IMR-90 (cell line): ENCODE measurements at regions not wholly inside any gene's neighbourhood (a gene's known extent, or its start where the extent isn't known, plus 50 kb on each side); places are given as distances from the start of the nearest gene placed in this dataset.

ENCODE experiments used
- ATAC-seq: fragments of 200-7000 bp; cut with Tn5 transposase; 2 replicates; pipeline ENCODE4 v1.9.1; 2020; ENCODE audit warnings: low read depth, mild to moderate bottlenecking, moderate library complexity
- BruUV-seq: library from RNA; stranded (reverse); fragments of 400-500 nt; replicated peaks from 2 replicates; lab custom pipeline; 2021; lab: Mats Ljungman, UMichigan
- CTCF ChIA-PET: fragments of 300-600 bp; formaldehyde crosslinking; extraction: SDS; loops from one replicate; lab custom pipeline; 2021; ENCODE audit warnings: antibody characterized with exemption; lab: Yijun Ruan, JAX
- POLR2A ChIA-PET: fragments of 300-600 bp; sonication (Branson Sonifier 250); formaldehyde crosslinking; loops from one replicate; lab custom pipeline; 2022; ENCODE audit warnings: antibody characterized with exemption; ENCODE audit not compliant: unreplicated experiment; lab: Charles Lee
- DNase-seq: peaks from one replicate; pipeline ENCODE4 v3.0.0; 2013
- H2AFZ ChIP-seq: replicated peaks from 2 replicates; pipeline ENCODE3; 2013; ENCODE audit warnings: low read length, mild to moderate bottlenecking; ENCODE audit not compliant: poor library complexity
- H2AK5ac ChIP-seq: 2 replicates; pipeline ENCODE4 v1.6.1; 2013; ENCODE audit warnings: low read depth, low read length, inconsistent platforms
- H2AK9ac ChIP-seq: replicated peaks from 2 replicates; pipeline ENCODE3; 2013; ENCODE audit warnings: mild to moderate bottlenecking, low read depth, low read length, moderate library complexity; ENCODE audit not compliant: poor library complexity
- H2BK120ac ChIP-seq: 2 replicates; pipeline ENCODE4 v1.6.1; 2013; ENCODE audit warnings: low read depth, low read length, inconsistent platforms
- H2BK15ac ChIP-seq: 3 replicates; pipeline ENCODE4 v1.6.1; 2013; ENCODE audit warnings: low read depth, low read length, inconsistent platforms
- H2BK20ac ChIP-seq: 2 replicates; pipeline ENCODE4 v1.6.1; 2013; ENCODE audit warnings: low read depth, mild to moderate bottlenecking, inconsistent platforms, low read length, moderate library complexity
- H2BK5ac ChIP-seq: 2 replicates; pipeline ENCODE4 v1.6.1; 2013; ENCODE audit warnings: mild to moderate bottlenecking, low read depth, low read length, inconsistent platforms; ENCODE audit not compliant: poor library complexity, severe bottlenecking
- H3K14ac ChIP-seq: replicated peaks from 2 replicates; pipeline ENCODE4 v1.6.1; 2013; ENCODE audit warnings: low read depth, low read length, inconsistent platforms
- H3K18ac ChIP-seq: 2 replicates; pipeline ENCODE4 v1.6.1; 2013; ENCODE audit warnings: low read depth, low read length, control low read depth
- H3K23ac ChIP-seq: 2 replicates; pipeline ENCODE4 v1.6.1; 2013; ENCODE audit warnings: low read depth, low read length, inconsistent platforms
- H3K27ac ChIP-seq: 2 replicates; pipeline ENCODE4 v1.5.1; 2013; ENCODE audit warnings: mild to moderate bottlenecking, control low read depth, low read length; ENCODE audit not compliant: insufficient read depth
- H3K27me3 ChIP-seq: 2 replicates; pipeline ENCODE4 v1.6.1; 2013; ENCODE audit warnings: low read length; ENCODE audit not compliant: control insufficient read depth, insufficient read depth
- H3K36me3 ChIP-seq: 2 replicates; pipeline ENCODE4 v1.6.1; 2013; ENCODE audit warnings: low read length, mixed read lengths; ENCODE audit not compliant: control insufficient read depth, insufficient read depth
- H3K4ac ChIP-seq: 2 replicates; pipeline ENCODE4 v1.6.1; 2013; ENCODE audit warnings: low read depth, low read length, inconsistent platforms
- H3K4me1 ChIP-seq: 2 replicates; pipeline ENCODE4 v1.6.1; 2013; ENCODE audit warnings: low read length, mixed read lengths; ENCODE audit not compliant: control insufficient read depth, insufficient read depth
- H3K4me2 ChIP-seq: 2 replicates; pipeline ENCODE4 v1.6.1; 2013; ENCODE audit warnings: low read depth, mild to moderate bottlenecking, control low read depth, low read length, moderate library complexity
- H3K4me3 ChIP-seq: 2 replicates; pipeline ENCODE4 v1.5.1; 2013; ENCODE audit warnings: low read depth, mild to moderate bottlenecking, control low read depth, low read length, moderate library complexity; ENCODE audit not compliant: insufficient read depth
- H3K56ac ChIP-seq: 2 replicates; pipeline ENCODE4 v1.6.1; 2013; ENCODE audit warnings: low read length, inconsistent platforms; ENCODE audit not compliant: insufficient read depth; ENCODE audit errors: extremely low read depth
- H3K79me1 ChIP-seq, 2 experiments: 2 replicates each; pipeline ENCODE4 v1.6.1; 2013; ENCODE audit warnings: low read length in 2 of 2, inconsistent platforms in 1 of 2, low read depth in 1 of 2
- H3K9ac ChIP-seq: 2 replicates; pipeline ENCODE4 v1.6.1; 2013; ENCODE audit warnings: low read depth, low read length, control low read depth
- H3K9me1 ChIP-seq: 2 replicates; pipeline ENCODE4 v1.6.1; 2013; ENCODE audit warnings: low read length, inconsistent platforms; ENCODE audit not compliant: insufficient read depth
- H3K9me3 ChIP-seq: 2 replicates; pipeline ENCODE4 v1.6.1; 2013; ENCODE audit warnings: low read length; ENCODE audit not compliant: control insufficient read depth, insufficient read depth
- H4K20me1 ChIP-seq: 2 replicates; pipeline ENCODE4 v1.6.1; 2013; ENCODE audit warnings: low read length, inconsistent platforms; ENCODE audit not compliant: insufficient read depth
- H4K5ac ChIP-seq: 2 replicates; pipeline ENCODE4 v1.6.1; 2013; ENCODE audit warnings: mild to moderate bottlenecking, low read depth, low read length, control low read depth
- H4K8ac ChIP-seq, 2 experiments: 2 replicates each; pipeline ENCODE4 v1.6.1; 2013; ENCODE audit warnings: low read depth in 2 of 2, low read length in 2 of 2, control low read depth in 1 of 2, inconsistent platforms in 1 of 2
- H4K91ac ChIP-seq: 2 replicates; pipeline ENCODE4 v1.6.1; 2013; ENCODE audit warnings: low read depth, low read length, inconsistent platforms; ENCODE audit not compliant: insufficient read depth
- CHD1 ChIP-seq: IDR thresholded peaks from 2 replicates; pipeline ENCODE4 v1.6.1; 2012; ENCODE audit warnings: low read depth, low read length, improper control_type of control experiment
- CTCF ChIP-seq: conservative IDR thresholded peaks from 2 replicates; pipeline ENCODE4 v1.5.1; 2012; ENCODE audit warnings: mild to moderate bottlenecking, low read depth, low read length, improper control_type of control experiment
- ELK1 ChIP-seq: fragments of 150-350 bp; IDR thresholded peaks from 2 replicates; pipeline ENCODE4 v1.6.1; 2016; ENCODE audit warnings: low read depth, mild to moderate bottlenecking, low read length, moderate library complexity, borderline replicate concordance
- MAFK ChIP-seq: IDR thresholded peaks from 2 replicates; pipeline ENCODE4 v1.6.1; 2012; ENCODE audit warnings: low read depth, low read length, improper control_type of control experiment
- NFE2L2 ChIP-seq: fragments of 150-350 bp; IDR thresholded peaks from 2 replicates; pipeline ENCODE4 v1.6.1; 2016; ENCODE audit warnings: low read depth, mild to moderate bottlenecking, low read length
- RFX5 ChIP-seq: IDR thresholded peaks from 2 replicates; pipeline ENCODE4 v1.8.0; 2012; ENCODE audit warnings: low read depth, mild to moderate bottlenecking, low read length, moderate library complexity
- dilution Hi-C: fragments of 300-500 bp; cut with HindIII; formaldehyde crosslinking; loops from one replicate; pipeline ENCODE4 v1.14.3; 2018; ENCODE audit warnings: low sequenced_read_pairs; ENCODE audit not compliant: unreplicated experiment
- in situ Hi-C: fragments of 300-500 bp; cut with MboI; formaldehyde crosslinking; loops from 3 replicates; pipeline ENCODE4 v1.14.3; 2019; ENCODE audit warnings: low sequenced_read_pairs, inconsistent platforms, mixed read lengths
- intact Hi-C: fragments of 100-400 bp; cut with micrococcal nuclease; formaldehyde crosslinking; loops from 2 replicates; pipeline ENCODE4 v1.10.0; 2022

GRCh38 chr15:94943888-94944287 is 712.5 kb downstream of the MCTP2 start:
- H2AK9ac ChIP-seq, result no peak overlapping the region
- no peak overlapping the region for H2BK5ac ChIP-seq
- no peak overlapping the region for H3K23ac ChIP-seq
- no peak overlapping the region for H4K8ac ChIP-seq
- no TSS peak for BruUV-seq
- ChIA-PET CTCF (no interaction called here), POLR2A (no interaction called here)
- H2AFZ ChIP-seq, result no peak overlapping the region
- H3K9me3 ChIP-seq, result no peaks in the 10 kb centered on the region
- H2BK120ac ChIP-seq, result no peak overlapping the region
- no peak overlapping the region for H3K9ac ChIP-seq
- H3K27me3 ChIP-seq, result no peaks in the 10 kb centered on the region
- H3K4me2 ChIP-seq, result no peak overlapping the region
- no peaks in the 10 kb centered on the region for H3K4me1 ChIP-seq
- H3K14ac ChIP-seq, result no peak overlapping the region
- ATAC-seq (no peak), DNase-seq (no peak)
- no peak overlapping the region for H3K18ac ChIP-seq
- no peak overlapping the region for H2AK5ac ChIP-seq
- no peak overlapping the region for H4K91ac ChIP-seq
- no peaks in the 10 kb centered on the region for H3K36me3 ChIP-seq
- TF ChIP-seq RFX5, result no peak
- TF ChIP-seq CTCF, result no peak
- no peak for TF ChIP-seq CHD1
- no peak for TF ChIP-seq ELK1
- TF ChIP-seq MAFK, result no peak
- TF ChIP-seq NFE2L2, result no peak
- intact Hi-C loops (no loop called here), in situ Hi-C loops (no loop called here), dilution Hi-C loops (no loop called here)
- no peak overlapping the region for H4K5ac ChIP-seq
- no peaks in the 10 kb centered on the region for H3K9me1 ChIP-seq
- no peak overlapping the region for H2BK20ac ChIP-seq
- no peak overlapping the region for H3K4me3 ChIP-seq
- H3K27ac ChIP-seq, result no peak overlapping the region
- no peak overlapping the region for H3K56ac ChIP-seq
- H2BK15ac ChIP-seq, result no peak overlapping the region
- H3K79me1 ChIP-seq, result no peaks in the 10 kb centered on the region
- no peak overlapping the region for H3K4ac ChIP-seq
- H4K20me1 ChIP-seq, result no peaks in the 10 kb centered on the region
